Cardiac septum (tissue), 1 donor: ENCODE measurements at regions not wholly inside any gene's neighbourhood (a gene's known extent, or its start where the extent isn't known, plus 50 kb on each side); places are given as distances from the start of the nearest gene placed in this dataset.

ENCODE experiments used
- DNase-seq: peaks from one replicate; pipeline ENCODE4 v3.0.0-alpha.2; 2020; ENCODE audit warnings: low spot score
- intact Hi-C: fragments of 100-400 bp; cut with DNase I; formaldehyde crosslinking; loops from one replicate; pipeline ENCODE4 v1.14.0; 2022
- donor health status: DM: no; HTN: no; CAD: no.

GRCh38 chr7:22549667-22550513, 49.9 kb upstream of the STEAP1B start:
- no peak for DNase-seq
- intact Hi-C loops: no loop called here
